ENCODE measurements at regions not wholly inside any gene's neighbourhood (a gene's known extent, or its start where the extent isn't known, plus 50 kb on each side); places are given as distances from the start of the nearest gene placed in this dataset.
"Not testable (repeated sequence)": the region's sequence is repeated elsewhere in the genome, so short reads cannot be mapped to it uniquely, and the experiment has no call there.

GRCh38 chr7:156511426-156511825 is 129.1 kb upstream of the RNF32 start:
- no peak for DNase-seq

- no peak for DNase-seq
These were observed 129.6 kb upstream of the RNF32 start for GRCh38 chr7:156510966-156511365.

GRCh38 chr7:156509216-156509615 is 131.4 kb upstream of the RNF32 start:
- no peak for DNase-seq

GRCh38 chr7:156505876-156506275 is 134.7 kb upstream of the RNF32 start:
- no peak for DNase-seq

GRCh38 chr7:156504687-156505545 is 135.7 kb upstream of the RNF32 start:
- no peak for DNase-seq

GRCh38 chr7:156504006-156504405 is 136.6 kb upstream of the RNF32 start:
- DNase-seq, result no peak

- no peak for DNase-seq
These were observed 137.4 kb upstream of the RNF32 start for GRCh38 chr7:156503196-156503595.

GRCh38 chr7:156501815-156502214 is 138.8 kb upstream of the RNF32 start:
- not testable (repeated sequence) for DNase-seq

- no peak for DNase-seq
These were observed 141.2 kb upstream of the RNF32 start for GRCh38 chr7:156499247-156499881.

- DNase-seq, result no peak
These were observed 142.6 kb upstream of the RNF32 start for GRCh38 chr7:156497776-156498509.

GRCh38 chr7:156496865-156497264 is 143.7 kb upstream of the RNF32 start:
- no peak for DNase-seq

- DNase-seq, result no peak
These were observed 144.2 kb upstream of the RNF32 start for GRCh38 chr7:156496363-156496769.

GRCh38 chr7:156494960-156495359 is 145.6 kb upstream of the RNF32 start:
- no peak for DNase-seq

- no peak for DNase-seq
These were observed 146.6 kb upstream of the RNF32 start for GRCh38 chr7:156493942-156494341.

GRCh38 chr7:156492170-156492569 is 148.4 kb upstream of the RNF32 start:
- DNase-seq, result no peak

GRCh38 chr7:156491435-156491834 is 149.1 kb upstream of the RNF32 start:
- no peak for DNase-seq

GRCh38 chr7:156490021-156490800 is 150.4 kb upstream of the RNF32 start:
- DNase-seq, result no peak

GRCh38 chr7:156487811-156488533 is 152.6 kb upstream of the RNF32 start:
- no peak for DNase-seq

- no peak for DNase-seq
These were observed 159.9 kb upstream of the RNF32 start for GRCh38 chr7:156480671-156481070.

GRCh38 chr7:156479596-156479995 is 161.0 kb upstream of the RNF32 start:
- no peak for DNase-seq

- DNase-seq, result no peak
These were observed 162.1 kb upstream of the RNF32 start for GRCh38 chr7:156478486-156478885.

GRCh38 chr7:156475666-156476065 is 164.9 kb upstream of the RNF32 start:
- no peak for DNase-seq
